HL-60 (cell line): ENCODE measurements at regions not wholly inside any gene's neighbourhood (a gene's known extent, or its start where the extent isn't known, plus 50 kb on each side); places are given as distances from the start of the nearest gene placed in this dataset.

Experiments used
- CTCF ChIP-seq: IDR thresholded peaks from one replicate; pipeline ENCODE4 v1.5.1; 2011; ENCODE audit warnings: low read length, control low read depth, inconsistent platforms; ENCODE audit not compliant: insufficient read depth
- GABPA ChIP-seq: IDR thresholded peaks from 2 replicates; pipeline ENCODE4 v1.6.1; 2012; ENCODE audit warnings: low read depth
- POLR2AphosphoS5 ChIP-seq: IDR thresholded peaks from 2 replicates; pipeline ENCODE4 v1.6.1; 2012; ENCODE audit warnings: low read depth
- TF ChIP-seq, protein P1 (sequence below): IDR thresholded peaks from 2 replicates; pipeline ENCODE4 v1.6.1; 2012; ENCODE audit warnings: low read depth; ENCODE audit not compliant: insufficient replicate concordance

DNA sequence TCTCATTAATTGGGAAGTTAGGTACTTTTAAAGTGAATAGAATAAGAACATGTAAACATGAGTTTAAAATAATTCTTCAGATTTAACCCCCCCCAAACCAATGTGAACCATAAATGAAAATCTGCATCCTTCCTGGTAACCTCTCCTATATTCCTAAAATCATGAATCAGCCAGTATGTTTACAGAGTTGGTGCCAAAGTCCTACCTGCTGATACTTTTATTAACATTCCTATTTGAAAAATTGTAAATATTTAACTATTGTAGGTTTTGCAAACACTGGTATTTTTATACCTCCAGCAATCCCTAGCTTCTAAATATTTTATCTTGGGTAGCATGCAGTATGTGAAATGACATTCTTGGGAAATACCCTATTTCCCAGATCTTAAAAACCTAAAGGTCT, 278.2 kb downstream of the RAB38 start:
- TF ChIP-seq CTCF = no peak
- TF ChIP-seq POLR2AphosphoS5 = no peak
- no peak for TF ChIP-seq GABPA
- TF ChIP-seq, protein P1, sequence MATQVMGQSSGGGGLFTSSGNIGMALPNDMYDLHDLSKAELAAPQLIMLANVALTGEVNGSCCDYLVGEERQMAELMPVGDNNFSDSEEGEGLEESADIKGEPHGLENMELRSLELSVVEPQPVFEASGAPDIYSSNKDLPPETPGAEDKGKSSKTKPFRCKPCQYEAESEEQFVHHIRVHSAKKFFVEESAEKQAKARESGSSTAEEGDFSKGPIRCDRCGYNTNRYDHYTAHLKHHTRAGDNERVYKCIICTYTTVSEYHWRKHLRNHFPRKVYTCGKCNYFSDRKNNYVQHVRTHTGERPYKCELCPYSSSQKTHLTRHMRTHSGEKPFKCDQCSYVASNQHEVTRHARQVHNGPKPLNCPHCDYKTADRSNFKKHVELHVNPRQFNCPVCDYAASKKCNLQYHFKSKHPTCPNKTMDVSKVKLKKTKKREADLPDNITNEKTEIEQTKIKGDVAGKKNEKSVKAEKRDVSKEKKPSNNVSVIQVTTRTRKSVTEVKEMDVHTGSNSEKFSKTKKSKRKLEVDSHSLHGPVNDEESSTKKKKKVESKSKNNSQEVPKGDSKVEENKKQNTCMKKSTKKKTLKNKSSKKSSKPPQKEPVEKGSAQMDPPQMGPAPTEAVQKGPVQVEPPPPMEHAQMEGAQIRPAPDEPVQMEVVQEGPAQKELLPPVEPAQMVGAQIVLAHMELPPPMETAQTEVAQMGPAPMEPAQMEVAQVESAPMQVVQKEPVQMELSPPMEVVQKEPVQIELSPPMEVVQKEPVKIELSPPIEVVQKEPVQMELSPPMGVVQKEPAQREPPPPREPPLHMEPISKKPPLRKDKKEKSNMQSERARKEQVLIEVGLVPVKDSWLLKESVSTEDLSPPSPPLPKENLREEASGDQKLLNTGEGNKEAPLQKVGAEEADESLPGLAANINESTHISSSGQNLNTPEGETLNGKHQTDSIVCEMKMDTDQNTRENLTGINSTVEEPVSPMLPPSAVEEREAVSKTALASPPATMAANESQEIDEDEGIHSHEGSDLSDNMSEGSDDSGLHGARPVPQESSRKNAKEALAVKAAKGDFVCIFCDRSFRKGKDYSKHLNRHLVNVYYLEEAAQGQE = no peak
